Immature natural killer cell (primary cell): ENCODE measurements at regions not wholly inside any gene's neighbourhood (a gene's known extent, or its start where the extent isn't known, plus 50 kb on each side); places are given as distances from the start of the nearest gene placed in this dataset.

Experiments used
- DNase-seq, 3 donors: peaks; one replicate each; pipeline ENCODE4 v3.0.0; 2022; ENCODE audit warnings: mixed read lengths in 1 of 3
- H3K27ac Mint-ChIP-seq, 6 donors: one replicate each; pipeline ENCODE4 v1.8.0; 2020; ENCODE audit warnings: mixed read lengths in 6 of 6, mild to moderate bottlenecking in 5 of 6, inconsistent platforms in 4 of 6, moderate library complexity in 3 of 6
- H3K27me3 Mint-ChIP-seq, 3 donors: one replicate each; pipeline ENCODE4 v1.8.0; 2020 to 2021; ENCODE audit warnings: low read depth in 3 of 3, mild to moderate bottlenecking in 3 of 3, mixed read lengths in 3 of 3, moderate library complexity in 3 of 3, inconsistent platforms in 1 of 3
- H3K36me3 Mint-ChIP-seq, 3 donors: one replicate each; pipeline ENCODE4 v1.8.0; 2020; ENCODE audit warnings: mixed read lengths in 3 of 3, inconsistent platforms in 2 of 3, mild to moderate bottlenecking in 2 of 3
- H3K4me1 Mint-ChIP-seq, 2 donors: one replicate each; pipeline ENCODE4 v1.8.0; 2020; ENCODE audit warnings: inconsistent platforms in 2 of 2, mild to moderate bottlenecking in 2 of 2, mixed read lengths in 2 of 2, moderate library complexity in 1 of 2
- H3K4me3 Mint-ChIP-seq, 5 donors: one replicate each; pipeline ENCODE4 v1.8.0; 2020; ENCODE audit warnings: mild to moderate bottlenecking in 5 of 5, mixed read lengths in 5 of 5, inconsistent platforms in 3 of 5, moderate library complexity in 3 of 5
- H3K9me3 Mint-ChIP-seq, 6 donors: one replicate each; pipeline ENCODE4 v1.8.0; 2020; ENCODE audit warnings: mild to moderate bottlenecking in 6 of 6, mixed read lengths in 6 of 6, inconsistent platforms in 4 of 6, moderate library complexity in 3 of 6

DNA sequence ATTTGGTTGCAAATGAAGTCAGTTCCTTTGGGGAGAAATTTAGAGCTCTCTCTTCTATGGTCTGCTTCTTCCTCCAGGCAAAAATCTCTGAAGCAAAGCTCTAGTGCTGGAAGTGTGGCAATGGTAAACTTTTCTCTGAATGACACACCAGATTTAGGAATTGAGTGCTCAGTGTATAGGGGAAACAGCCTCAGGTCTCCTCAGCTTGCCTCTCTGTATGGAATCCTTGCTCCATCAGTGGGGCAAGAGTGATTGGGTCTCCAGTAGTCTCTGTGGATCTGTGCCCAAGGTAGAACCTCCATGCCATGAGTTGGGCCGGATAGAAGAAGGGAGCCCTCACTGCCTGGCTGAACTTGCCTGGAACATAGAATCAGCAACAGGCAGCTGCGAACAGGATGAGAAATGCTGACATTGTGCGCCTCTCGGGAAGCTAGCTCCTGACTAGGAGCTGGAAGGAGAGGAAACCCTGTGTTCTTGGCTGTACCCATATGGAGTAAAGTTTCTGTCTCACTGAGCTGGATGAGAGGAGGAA lies 156.1 kb downstream of the WNT7A start:
- Mint-ChIP-seq H3K4me3 (no peak overlapping the region), H3K27me3 (peaks cover 6 to 9% (median 7%) of the 10 kb centered on the region in 3 donors), H3K4me1 (no peaks in the 10 kb centered on the region), H3K36me3 (peaks cover 0 to 4% (median 0%) of the 10 kb centered on the region in 3 donors), H3K27ac (no peak overlapping the region), H3K9me3 (peaks cover 0 to 11% (median 2%) of the 10 kb centered on the region in 6 donors)
- no peak for DNase-seq

DNA sequence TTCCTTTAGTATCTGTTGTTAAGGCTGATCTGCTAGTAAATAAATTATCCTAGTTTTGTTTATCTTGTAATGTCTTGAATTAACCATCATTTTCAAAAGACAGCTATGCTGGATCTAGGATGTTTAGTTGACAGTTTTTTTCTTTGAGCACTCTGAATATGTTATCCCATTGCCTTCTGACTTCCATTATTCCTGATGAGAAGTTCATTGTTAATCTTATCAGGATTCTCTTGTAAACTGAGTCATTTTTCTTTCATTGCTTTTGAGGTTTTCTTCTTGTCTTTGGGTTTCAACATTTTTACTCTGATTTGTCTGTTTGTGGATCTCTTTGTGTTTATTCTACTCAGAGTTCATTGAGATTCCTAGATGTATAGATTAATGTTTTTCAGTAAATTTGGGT lies 157.7 kb downstream of the WNT7A start:
- Mint-ChIP-seq H3K27ac (no peak overlapping the region), H3K9me3 (peaks cover 0 to 11% (median 2%) of the 10 kb centered on the region in 6 donors), H3K27me3 (peaks cover 7 to 9% (median 9%) of the 10 kb centered on the region in 3 donors), H3K4me1 (no peaks in the 10 kb centered on the region), H3K4me3 (no peak overlapping the region), H3K36me3 (peaks cover 0 to 4% (median 0%) of the 10 kb centered on the region in 3 donors)
- DNase-seq: no peak

GRCh38 chr3:13718436-13718835 lies 161.4 kb downstream of the WNT7A start:
- Mint-ChIP-seq H3K4me3 (no peak overlapping the region), H3K36me3 (peaks cover 0 to 4% (median 0%) of the 10 kb centered on the region in 3 donors), H3K9me3 (peaks cover 0 to 11% (median 3%) of the 10 kb centered on the region in 6 donors), H3K4me1 (no peaks in the 10 kb centered on the region), H3K27ac (no peak overlapping the region), H3K27me3 (peaks cover 4 to 10% (median 8%) of the 10 kb centered on the region in 3 donors)
- no peak for DNase-seq

DNA sequence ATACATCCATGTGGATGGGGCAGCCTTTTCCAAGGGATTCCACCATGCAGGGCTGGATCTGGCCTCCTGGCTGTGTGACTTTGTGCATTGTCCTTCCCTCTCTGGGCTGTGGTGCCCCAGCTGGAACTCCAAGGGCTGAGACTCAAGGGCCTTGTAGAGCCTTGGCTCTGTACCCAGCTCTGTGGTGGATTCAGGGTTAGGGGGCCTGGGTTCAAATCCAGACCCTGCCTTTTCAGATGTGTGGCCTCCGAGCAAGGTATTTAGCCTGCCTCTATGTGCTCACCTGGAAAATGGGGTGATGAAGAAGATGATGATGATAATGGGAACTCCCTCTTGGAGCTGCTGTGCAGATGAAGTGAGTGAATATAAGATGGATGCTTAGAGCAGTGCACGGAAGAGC lies 161.9 kb downstream of the WNT7A start:
- Mint-ChIP-seq H3K27ac (no peak overlapping the region), H3K4me1 (no peaks in the 10 kb centered on the region), H3K9me3 (peaks cover 0 to 8% (median 3%) of the 10 kb centered on the region in 6 donors), H3K27me3 (peaks cover 4 to 10% (median 10%) of the 10 kb centered on the region in 3 donors), H3K36me3 (peaks cover 0 to under 1% (median 0%) of the 10 kb centered on the region in 3 donors), H3K4me3 (no peak overlapping the region)
- DNase-seq: no peak

- Mint-ChIP-seq H3K36me3 (no peaks in the 10 kb centered on the region), H3K27ac (no peak overlapping the region), H3K9me3 (peaks cover 0 to 3% (median under 1%) of the 10 kb centered on the region in 6 donors), H3K4me1 (no peaks in the 10 kb centered on the region), H3K4me3 (no peak overlapping the region), H3K27me3 (peaks cover 4 to 13% (median 10%) of the 10 kb centered on the region in 3 donors)
- no peak for DNase-seq
These were observed 162.5 kb downstream of the WNT7A start for GRCh38 chr3:13717222-13717895.

DNA sequence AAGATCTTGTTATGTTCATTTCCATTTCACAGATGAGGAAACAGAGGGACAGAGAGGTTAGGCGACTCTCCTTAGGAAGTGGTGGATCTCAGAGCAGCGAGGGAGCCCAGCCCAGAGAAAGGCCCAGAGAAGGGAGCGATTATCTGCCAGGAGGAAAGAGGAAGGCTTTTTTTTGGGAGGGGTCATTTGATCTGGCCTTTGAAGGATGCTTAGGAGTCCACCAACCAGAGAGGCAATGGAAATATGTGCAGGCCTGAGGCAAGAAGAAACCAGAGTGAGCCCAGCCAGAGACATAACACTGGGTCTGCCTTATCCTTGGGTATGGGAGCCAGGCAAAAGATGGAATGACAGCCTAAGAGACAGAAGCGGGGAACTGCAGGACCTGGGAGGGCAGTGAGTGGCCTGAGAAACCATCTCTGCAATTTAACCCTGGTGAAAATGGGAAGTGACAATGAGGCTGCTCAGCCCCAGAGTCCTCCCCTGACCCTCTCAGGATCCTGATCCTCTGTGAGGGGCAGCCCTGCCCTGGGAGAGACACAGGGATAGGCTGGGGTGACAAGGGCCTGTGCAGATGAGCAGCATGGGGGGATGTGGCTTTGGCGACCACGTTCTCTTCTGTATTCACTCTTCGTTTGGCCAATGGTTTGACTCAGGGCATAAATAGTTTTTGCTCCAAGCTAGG lies 163.2 kb downstream of the WNT7A start:
- Mint-ChIP-seq H3K27me3 (peaks cover 7 to 13% (median 9%) of the 10 kb centered on the region in 3 donors), H3K36me3 (no peaks in the 10 kb centered on the region), H3K27ac (no peak overlapping the region), H3K9me3 (peaks cover 0 to 3% (median 0%) of the 10 kb centered on the region in 6 donors), H3K4me1 (no peaks in the 10 kb centered on the region), H3K4me3 (no peak overlapping the region)
- DNase-seq: no peak

DNA sequence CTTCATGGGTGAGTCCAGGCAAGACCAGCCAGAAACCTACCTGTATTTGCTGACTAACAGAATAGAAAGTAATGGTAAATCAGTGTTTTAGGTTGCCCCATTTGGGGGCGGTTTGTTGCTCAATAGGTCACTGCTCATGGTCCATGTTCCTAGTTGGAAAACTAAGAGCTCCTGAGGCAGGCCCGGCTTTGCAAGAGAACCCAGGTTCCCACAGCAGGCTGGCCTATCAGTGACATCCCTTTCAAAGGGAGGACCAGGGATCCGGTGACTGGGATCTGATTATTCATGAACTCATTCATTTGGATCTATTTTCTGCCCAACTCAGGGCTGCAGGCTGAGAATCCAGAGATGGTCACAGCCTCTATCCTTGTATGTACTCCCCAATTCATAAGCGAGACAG lies 163.9 kb downstream of the WNT7A start:
- no peaks in the 10 kb centered on the region for H3K4me1 Mint-ChIP-seq
- H3K9me3 Mint-ChIP-seq: peaks cover 0 to 5% (median 2%) of the 10 kb centered on the region in 6 donors
- no peak overlapping the region for H3K27ac Mint-ChIP-seq
- peaks cover 0 to 4% (median 0%) of the 10 kb centered on the region in 3 donors for H3K36me3 Mint-ChIP-seq
- H3K27me3 Mint-ChIP-seq: peaks cover 8 to 16% (median 9%) of the 10 kb centered on the region in 3 donors
- no peak overlapping the region for H3K4me3 Mint-ChIP-seq
- DNase-seq: no peak

DNA sequence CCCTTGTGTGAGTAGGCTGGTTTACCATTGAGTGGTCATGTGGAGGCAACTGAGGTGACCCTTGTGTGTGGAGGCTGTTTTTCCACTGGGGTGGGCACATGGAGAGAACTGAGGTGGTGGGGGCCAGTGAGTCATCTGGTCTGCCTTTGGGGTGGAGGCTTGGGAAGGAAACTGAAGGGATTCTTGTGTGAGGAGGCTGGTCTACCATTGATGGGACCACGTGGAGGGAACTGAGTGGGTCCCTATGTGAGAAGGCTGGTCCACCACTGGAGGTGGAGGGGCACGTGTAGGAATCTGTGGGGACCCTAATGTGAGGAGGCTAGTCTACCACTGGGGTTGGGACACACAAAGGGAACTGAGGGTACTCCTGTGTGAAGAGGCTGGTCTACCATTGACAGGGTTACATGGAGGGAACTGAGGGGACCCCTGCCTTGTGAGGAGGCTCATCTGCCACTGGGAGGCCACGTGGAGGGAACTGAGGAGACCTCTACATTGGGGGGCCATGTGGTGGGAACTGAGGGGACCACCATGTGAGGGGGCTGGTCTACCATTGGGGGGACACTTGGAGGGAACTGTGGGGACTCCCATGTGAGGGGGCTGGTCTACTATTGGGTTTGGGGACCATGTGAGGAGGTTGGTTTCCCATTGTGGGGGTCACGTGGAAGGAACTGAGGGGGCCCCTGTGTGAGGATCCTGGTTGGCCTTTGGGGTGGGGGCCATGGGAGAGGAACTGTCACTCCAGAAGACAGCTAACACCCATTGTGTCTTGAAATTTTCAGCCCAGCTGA lies 164.5 kb downstream of the WNT7A start:
- Mint-ChIP-seq H3K27ac (no peak overlapping the region), H3K9me3 (peaks cover 0 to 7% (median 2%) of the 10 kb centered on the region in 6 donors), H3K4me1 (no peaks in the 10 kb centered on the region), H3K4me3 (no peak overlapping the region), H3K36me3 (peaks cover 0 to 4% (median 0%) of the 10 kb centered on the region in 3 donors), H3K27me3 (peaks cover 8 to 18% (median 13%) of the 10 kb centered on the region in 3 donors)
- DNase-seq: no peak

- DNase-seq: no peak
- Mint-ChIP-seq H3K27ac (no peak overlapping the region), H3K27me3 (peaks cover 8 to 18% (median 15%) of the 10 kb centered on the region in 3 donors), H3K36me3 (peaks cover 0 to 4% (median 0%) of the 10 kb centered on the region in 3 donors), H3K9me3 (peaks cover 0 to 7% (median 3%) of the 10 kb centered on the region in 6 donors), H3K4me3 (no peak overlapping the region), H3K4me1 (no peaks in the 10 kb centered on the region)
These were observed 165.5 kb downstream of the FBLN2 start for GRCh38 chr3:13714251-13714916.

DNA sequence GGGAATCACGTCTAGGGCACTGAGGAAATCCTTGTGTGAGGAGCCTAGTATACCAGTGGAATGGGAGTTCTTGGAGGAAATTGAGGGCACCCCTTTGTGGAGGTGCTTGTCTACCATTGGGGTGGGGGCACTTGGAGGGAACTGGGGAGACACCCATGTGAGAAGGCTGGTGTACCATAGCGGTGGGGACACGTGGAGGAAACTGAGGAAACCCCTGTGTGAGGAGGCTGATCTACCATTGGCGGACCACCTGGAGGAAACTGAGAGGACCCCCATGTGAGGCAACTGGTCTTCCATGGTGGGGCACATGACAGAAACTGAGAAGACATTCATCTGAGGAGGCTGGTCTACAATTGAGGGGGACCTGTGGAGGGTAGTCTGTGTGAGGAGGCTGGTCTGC lies 164.5 kb downstream of the FBLN2 start:
- H3K27ac Mint-ChIP-seq: peak overlapping the region in 1 of 6 donors; percentile 37
- peaks cover 0 to 4% (median 0%) of the 10 kb centered on the region in 3 donors for H3K36me3 Mint-ChIP-seq
- peaks cover 0 to 7% (median 4%) of the 10 kb centered on the region in 6 donors for H3K9me3 Mint-ChIP-seq
- H3K4me1 Mint-ChIP-seq: no peaks in the 10 kb centered on the region
- no peak for DNase-seq
- H3K27me3 Mint-ChIP-seq: peaks cover 11 to 20% (median 15%) of the 10 kb centered on the region in 3 donors
- no peak overlapping the region for H3K4me3 Mint-ChIP-seq

- Mint-ChIP-seq H3K4me3 (no peak overlapping the region), H3K4me1 (no peaks in the 10 kb centered on the region), H3K36me3 (peaks cover 0 to 4% (median 0%) of the 10 kb centered on the region in 3 donors), H3K27ac (no peak overlapping the region), H3K27me3 (peaks cover 12 to 20% (median 13%) of the 10 kb centered on the region in 3 donors), H3K9me3 (peaks cover 0 to 7% (median 4%) of the 10 kb centered on the region in 6 donors)
- no peak for DNase-seq
These were observed 163.8 kb downstream of the FBLN2 start for GRCh38 chr3:13712682-13713180.

GRCh38 chr3:13711911-13712650 lies 163.2 kb downstream of the FBLN2 start:
- no peak for DNase-seq
- Mint-ChIP-seq H3K27ac (no peak overlapping the region), H3K9me3 (peaks cover 0 to 9% (median 4%) of the 10 kb centered on the region in 6 donors), H3K4me1 (no peaks in the 10 kb centered on the region), H3K27me3 (peaks cover 14 to 21% (median 17%) of the 10 kb centered on the region in 3 donors), H3K36me3 (peaks cover 0 to 4% (median 0%) of the 10 kb centered on the region in 3 donors), H3K4me3 (no peak overlapping the region)
